Activated CD4-positive, alpha-beta T cell treated with anti-CD3 and anti-CD28 coated beads for 36 hours (primary cell): ENCODE measurements at regions not wholly inside any gene's neighbourhood (a gene's known extent, or its start where the extent isn't known, plus 50 kb on each side); places are given as distances from the start of the nearest gene placed in this dataset.

Source experiments
- ATAC-seq: fragments of 200-7000 bp; cut with Tn5 transposase; one replicate; pipeline ENCODE4 v1.10.0; 2021; ENCODE audit warnings: mild to moderate bottlenecking, moderate library complexity
- CTCF ChIA-PET: fragments of 350-600 bp; sonication (Branson Sonifier 250); formaldehyde crosslinking; loops from one replicate; lab custom pipeline; 2021; ENCODE audit warnings: antibody characterized with exemption; lab: Charles Lee
- POLR2A ChIA-PET: fragments of 350-600 bp; sonication (Branson Sonifier 250); formaldehyde crosslinking; loops from one replicate; lab custom pipeline; 2021; ENCODE audit warnings: antibody characterized with exemption, inconsistent platforms; lab: Charles Lee
- DNase-seq: peaks from one replicate; pipeline ENCODE4 v3.0.0-alpha.2; 2020
- H3K27ac Mint-ChIP-seq: one replicate; pipeline ENCODE4 v1.8.0; 2021; ENCODE audit warnings: mixed read lengths
- H3K27me3 Mint-ChIP-seq: one replicate; pipeline ENCODE4 v1.8.0; 2021; ENCODE audit warnings: mixed read lengths
- H3K36me3 Mint-ChIP-seq: one replicate; pipeline ENCODE4 v1.8.0; 2021; ENCODE audit warnings: low read depth, mixed read lengths
- H3K4me1 Mint-ChIP-seq: one replicate; pipeline ENCODE4 v1.8.0; 2021; ENCODE audit warnings: mixed read lengths
- H3K4me3 Mint-ChIP-seq: one replicate; pipeline ENCODE4 v1.8.0; 2021; ENCODE audit warnings: mild to moderate bottlenecking, moderate library complexity, mixed read lengths
- H3K9me3 Mint-ChIP-seq: one replicate; pipeline ENCODE4 v1.8.0; 2021; ENCODE audit warnings: low read depth, mixed read lengths
- intact Hi-C, 2 experiments: fragments of 100-400 bp; cut with DNase I in 1 of 2; cut with micrococcal nuclease in 1 of 2; formaldehyde crosslinking; loops; one replicate each; pipeline versions ENCODE4 v1.14.2 to v1.15.1; 2022 to 2024; cut with DNase I, micrococcal nuclease

DNA sequence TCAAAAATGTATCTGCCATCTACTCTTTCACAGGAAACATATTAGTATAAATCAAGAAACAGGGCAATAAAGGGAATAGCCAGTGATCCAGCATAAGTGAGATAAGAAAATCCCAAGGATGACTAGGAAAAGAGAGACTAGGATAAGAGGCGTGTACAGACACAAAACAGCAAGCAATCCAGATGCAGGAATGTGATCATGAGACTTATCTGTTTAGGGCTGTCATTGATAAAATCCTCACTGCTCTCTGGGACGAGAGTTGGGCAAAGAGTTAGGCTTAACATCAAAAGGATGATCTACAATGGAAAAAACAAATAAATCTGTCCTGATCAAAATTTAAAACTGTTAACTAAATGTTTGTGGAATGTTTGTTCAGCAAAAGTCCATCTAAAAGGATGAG lies 1156.8 kb upstream of the C9orf72 start:
- Mint-ChIP-seq H3K4me3 (no peak overlapping the region), H3K27me3 (no peaks in the 10 kb centered on the region), H3K36me3 (no peaks in the 10 kb centered on the region), H3K27ac (no peak overlapping the region), H3K4me1 (no peaks in the 10 kb centered on the region), H3K9me3 (peaks cover 6% of the 10 kb centered on the region)
- intact Hi-C loops: no loop called here
- no peak for DNase-seq
- POLR2A ChIA-PET: no interaction called here
- no peak for ATAC-seq
- CTCF ChIA-PET: no interaction called here

DNA sequence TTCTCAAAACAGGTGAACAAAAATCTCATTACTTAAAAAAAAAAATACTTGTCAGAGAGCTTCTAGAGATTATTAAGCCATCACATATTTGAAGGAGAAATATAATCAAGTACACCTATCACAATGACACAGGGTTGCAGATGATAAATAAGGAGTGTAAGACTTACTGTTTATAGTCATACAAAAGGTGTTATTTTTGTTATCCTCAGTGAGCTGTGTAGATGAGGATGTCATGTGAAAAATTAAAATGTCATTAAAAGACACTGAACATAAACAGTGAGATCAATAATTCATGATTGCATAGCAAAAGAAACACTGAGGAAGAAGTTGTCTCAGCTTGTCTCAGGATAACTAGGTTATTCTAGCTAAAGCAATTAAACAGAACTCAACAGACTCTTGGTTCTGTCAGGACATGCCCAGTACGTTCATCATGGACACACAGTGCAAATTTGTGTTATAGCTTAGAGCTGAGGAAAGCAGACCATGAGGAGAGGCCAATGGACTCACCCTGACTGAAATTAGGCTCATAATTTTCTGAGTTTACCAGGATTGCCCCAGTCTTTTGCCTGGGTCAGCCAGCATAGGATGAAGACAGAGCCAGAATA lies 1162.6 kb upstream of the C9orf72 start:
- Mint-ChIP-seq H3K4me1 (no peaks in the 10 kb centered on the region), H3K27ac (no peak overlapping the region), H3K4me3 (no peak overlapping the region), H3K27me3 (no peaks in the 10 kb centered on the region), H3K9me3 (no peaks in the 10 kb centered on the region), H3K36me3 (no peaks in the 10 kb centered on the region)
- no peak for ATAC-seq
- POLR2A ChIA-PET: no interaction called here
- CTCF ChIA-PET: no interaction called here
- DNase-seq: no peak
- intact Hi-C loops: loop anchor here in 1 of 2 experiments (5.0 kb wide), 1 partner anchor 49 kb away; no protein-coding TSS in a partner anchor

- DNase-seq (no peak), ATAC-seq (no peak)
- intact Hi-C loops: no loop called here
- CTCF ChIA-PET: no interaction called here
- Mint-ChIP-seq H3K27ac (no peak overlapping the region), H3K9me3 (peaks cover 19% of the 10 kb centered on the region), H3K4me1 (no peaks in the 10 kb centered on the region), H3K27me3 (no peaks in the 10 kb centered on the region), H3K4me3 (no peak overlapping the region), H3K36me3 (no peaks in the 10 kb centered on the region)
- POLR2A ChIA-PET: no interaction called here
Measured at GRCh38 chr9:28741459-28741858, 1168.2 kb upstream of the C9orf72 start.

- no peak for ATAC-seq
Measured at GRCh38 chr9:28747351-28747985, 1174.2 kb upstream of the C9orf72 start.

DNA sequence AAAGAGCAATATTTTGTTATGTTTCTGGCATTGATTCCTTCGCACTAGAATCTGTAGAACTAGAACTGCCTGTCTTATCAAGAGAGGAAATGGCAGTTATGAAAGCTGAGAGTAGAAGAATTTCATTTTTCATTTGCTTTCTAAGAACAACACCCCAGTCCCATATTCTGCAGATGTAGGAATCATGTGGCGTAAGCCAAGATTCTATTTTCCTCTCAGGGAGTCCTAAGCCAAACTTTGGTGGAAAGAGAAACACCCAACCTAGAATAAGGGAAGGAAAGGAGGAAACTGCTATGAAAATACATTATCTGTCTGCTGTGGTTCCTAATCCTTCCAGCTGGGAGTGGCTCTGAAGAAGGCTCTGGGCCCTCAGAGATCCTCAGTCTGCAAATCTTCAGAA lies 1176.9 kb upstream of the C9orf72 start:
- no peaks in the 10 kb centered on the region for H3K4me1 Mint-ChIP-seq
- no peak overlapping the region for H3K4me3 Mint-ChIP-seq
- ATAC-seq (no peak), DNase-seq (no peak)
- intact Hi-C loops: no loop called here
- peaks cover 4% of the 10 kb centered on the region for H3K9me3 Mint-ChIP-seq
- no peak overlapping the region for H3K27ac Mint-ChIP-seq
- no peaks in the 10 kb centered on the region for H3K36me3 Mint-ChIP-seq
- H3K27me3 Mint-ChIP-seq: no peaks in the 10 kb centered on the region
- ChIA-PET POLR2A (no interaction called here), CTCF (no interaction called here)

More at GRCh38 chr9:28747351-28747985, 1174.2 kb upstream of the C9orf72 start:
- H3K9me3 Mint-ChIP-seq: peaks cover 17% of the 10 kb centered on the region
- intact Hi-C loops: no loop called here
- ChIA-PET CTCF (no interaction called here), POLR2A (no interaction called here)
- no peaks in the 10 kb centered on the region for H3K27me3 Mint-ChIP-seq
- no peak overlapping the region for H3K4me3 Mint-ChIP-seq
- H3K4me1 Mint-ChIP-seq: no peaks in the 10 kb centered on the region
- no peak overlapping the region for H3K27ac Mint-ChIP-seq
- no peaks in the 10 kb centered on the region for H3K36me3 Mint-ChIP-seq
- DNase-seq: no peak

DNA sequence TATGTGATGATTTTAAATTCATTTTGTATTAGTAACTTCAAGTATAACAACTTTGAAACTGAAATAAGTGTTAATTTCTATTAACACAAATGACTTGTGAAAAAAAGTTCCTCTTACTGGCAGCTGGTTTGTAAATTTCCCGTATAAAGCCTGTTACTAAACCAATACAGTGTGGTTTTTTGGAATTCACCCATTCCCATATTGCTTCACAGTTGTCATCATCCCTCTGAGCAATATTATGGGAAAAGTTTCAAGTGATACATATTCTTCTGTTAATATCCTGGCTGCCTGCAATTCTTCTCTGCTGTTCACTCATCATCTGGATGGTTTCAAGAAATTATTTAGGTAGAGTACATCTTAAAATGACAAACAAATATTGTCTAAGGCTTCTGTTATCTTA lies 1185.1 kb upstream of the C9orf72 start:
- Mint-ChIP-seq H3K4me1 (no peaks in the 10 kb centered on the region), H3K9me3 (peaks cover 1% of the 10 kb centered on the region), H3K36me3 (no peaks in the 10 kb centered on the region), H3K27me3 (no peaks in the 10 kb centered on the region), H3K4me3 (no peak overlapping the region), H3K27ac (no peak overlapping the region)
- CTCF ChIA-PET: no interaction called here
- ATAC-seq (no peak), DNase-seq (no peak)
- intact Hi-C loops: no loop called here
- POLR2A ChIA-PET: no interaction called here

GRCh38 chr9:28758971-28759370 lies 1185.7 kb upstream of the C9orf72 start:
- no peaks in the 10 kb centered on the region for H3K36me3 Mint-ChIP-seq
- intact Hi-C loops: no loop called here
- POLR2A ChIA-PET: no interaction called here
- DNase-seq (no peak), ATAC-seq (no peak)
- H3K4me1 Mint-ChIP-seq: no peaks in the 10 kb centered on the region
- CTCF ChIA-PET: no interaction called here
- H3K9me3 Mint-ChIP-seq: peaks cover 1% of the 10 kb centered on the region
- H3K27ac Mint-ChIP-seq: no peak overlapping the region
- H3K27me3 Mint-ChIP-seq: no peaks in the 10 kb centered on the region
- H3K4me3 Mint-ChIP-seq: no peak overlapping the region

GRCh38 chr9:28762167-28762566 lies 1188.9 kb upstream of the C9orf72 start:
- Mint-ChIP-seq H3K27ac (no peak overlapping the region), H3K9me3 (peaks cover 1% of the 10 kb centered on the region), H3K4me3 (no peak overlapping the region), H3K27me3 (no peaks in the 10 kb centered on the region), H3K4me1 (no peaks in the 10 kb centered on the region), H3K36me3 (no peaks in the 10 kb centered on the region)
- no peak for DNase-seq
- intact Hi-C loops: no loop called here
- ChIA-PET POLR2A (no interaction called here), CTCF (no interaction called here)
- ATAC-seq: no peak

- no peaks in the 10 kb centered on the region for H3K9me3 Mint-ChIP-seq
- DNase-seq (no peak), ATAC-seq (no peak)
- no peak overlapping the region for H3K27ac Mint-ChIP-seq
- POLR2A ChIA-PET: no interaction called here
- H3K4me1 Mint-ChIP-seq: no peaks in the 10 kb centered on the region
- intact Hi-C loops: no loop called here
- CTCF ChIA-PET: interaction anchor here (1.7 kb wide), 1 partner anchor 10 kb away, joined by 4 read pairs; no protein-coding TSS in a partner anchor
- no peaks in the 10 kb centered on the region for H3K36me3 Mint-ChIP-seq
- H3K4me3 Mint-ChIP-seq: no peak overlapping the region
- H3K27me3 Mint-ChIP-seq: no peaks in the 10 kb centered on the region
Measured at GRCh38 chr9:28764532-28764931, 1191.3 kb upstream of the C9orf72 start.

DNA sequence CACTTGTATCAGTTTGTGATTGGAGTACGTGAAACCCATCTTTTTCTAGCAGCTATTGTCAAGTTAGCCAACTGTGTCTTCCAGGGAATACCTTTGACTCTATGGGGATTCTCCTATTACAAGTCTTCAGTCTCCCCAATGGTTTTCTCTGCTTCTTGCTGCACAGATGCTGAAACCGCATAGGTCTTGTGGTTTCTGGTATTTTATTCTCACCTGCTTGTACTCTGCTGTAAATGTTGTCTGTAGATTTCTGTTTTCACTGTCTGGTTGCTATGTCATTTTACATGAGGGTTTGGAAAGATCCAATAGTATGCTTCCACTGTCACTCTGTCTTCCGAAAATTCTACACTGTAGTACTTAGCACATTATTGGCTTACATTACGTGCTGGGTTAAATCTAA lies 1196.9 kb upstream of the C9orf72 start:
- CTCF ChIA-PET: no interaction called here
- Mint-ChIP-seq H3K4me1 (no peaks in the 10 kb centered on the region), H3K36me3 (no peaks in the 10 kb centered on the region), H3K27ac (no peak overlapping the region), H3K27me3 (no peaks in the 10 kb centered on the region), H3K4me3 (no peak overlapping the region), H3K9me3 (no peaks in the 10 kb centered on the region)
- intact Hi-C loops: no loop called here
- POLR2A ChIA-PET: no interaction called here
- ATAC-seq (no peak), DNase-seq (no peak)

GRCh38 chr9:28770827-28771226 lies 1197.5 kb upstream of the C9orf72 start:
- no peaks in the 10 kb centered on the region for H3K27me3 Mint-ChIP-seq
- H3K4me1 Mint-ChIP-seq: no peaks in the 10 kb centered on the region
- no peak overlapping the region for H3K27ac Mint-ChIP-seq
- ATAC-seq: no peak
- H3K36me3 Mint-ChIP-seq: no peaks in the 10 kb centered on the region
- H3K9me3 Mint-ChIP-seq: no peaks in the 10 kb centered on the region
- ChIA-PET CTCF (no interaction called here), POLR2A (no interaction called here)
- H3K4me3 Mint-ChIP-seq: no peak overlapping the region
- no peak for DNase-seq
- intact Hi-C loops: no loop called here

GRCh38 chr9:28774433-28775235 lies 1201.4 kb upstream of the C9orf72 start:
- no peak overlapping the region for H3K27ac Mint-ChIP-seq
- DNase-seq: no peak
- H3K9me3 Mint-ChIP-seq: no peaks in the 10 kb centered on the region
- intact Hi-C loops: no loop called here
- no peak overlapping the region for H3K4me3 Mint-ChIP-seq
- ChIA-PET CTCF (interaction anchor here (0.7 to 1.4 kb wide), 6 partner anchors 9 to 1945 kb away, joined by 3 to 5 read pairs (median 3); no protein-coding TSS in a partner anchor), POLR2A (interaction anchor here (0.7 kb wide), 1 partner anchor 1202 kb away, joined by 13 read pairs; no protein-coding TSS in a partner anchor)
- no peaks in the 10 kb centered on the region for H3K27me3 Mint-ChIP-seq
- H3K4me1 Mint-ChIP-seq: no peaks in the 10 kb centered on the region
- ATAC-seq: no peak
- no peaks in the 10 kb centered on the region for H3K36me3 Mint-ChIP-seq
